Panc1 (cell line): ENCODE measurements at regions not wholly inside any gene's neighbourhood (a gene's known extent, or its start where the extent isn't known, plus 50 kb on each side); places are given as distances from the start of the nearest gene placed in this dataset.

Experiments used
- ATAC-seq: fragments of 200-7000 bp; cut with Tn5 transposase; 2 replicates; pipeline ENCODE4 v1.9.1; 2020; ENCODE audit warnings: mild to moderate bottlenecking, moderate library complexity
- BruUV-seq: library from RNA; stranded (reverse); fragments of 400-500 nt; replicated peaks from 2 replicates; lab custom pipeline; 2021; lab: Mats Ljungman, UMichigan
- CTCF ChIA-PET: fragments of 300-600 bp; sonication (Branson Sonifier 250); formaldehyde crosslinking; loops from one replicate; lab custom pipeline; 2022; ENCODE audit warnings: antibody characterized with exemption; lab: Charles Lee
- POLR2A ChIA-PET: fragments of 300-600 bp; sonication (Branson Sonifier 250); formaldehyde crosslinking; loops from one replicate; lab custom pipeline; 2022; ENCODE audit warnings: antibody characterized with exemption; lab: Charles Lee
- DNase-seq: peaks from one replicate; pipeline ENCODE4 v3.0.0-alpha.2; 2010; ENCODE audit warnings: low read depth, low spot score
- H3K27ac ChIP-seq: 2 replicates; pipeline ENCODE4 v1.5.1; 2011; ENCODE audit warnings: mild to moderate bottlenecking, low read length, inconsistent platforms
- H3K27me3 ChIP-seq: fragments of 200-500 bp; sonication (Bioruptor generic); 2 replicates; pipeline ENCODE4 v1.6.0; 2014; ENCODE audit warnings: low read length, inconsistent platforms; ENCODE audit not compliant: control insufficient read depth, insufficient read depth
- H3K36me3 ChIP-seq: fragments of 200-500 bp; sonication (Bioruptor generic); 2 replicates; pipeline ENCODE4 v1.5.1; 2014; ENCODE audit warnings: inconsistent platforms, mild to moderate bottlenecking, low read length, moderate library complexity; ENCODE audit not compliant: control insufficient read depth, insufficient read depth
- H3K4me1 ChIP-seq: 2 replicates; pipeline ENCODE4 v1.5.1; 2011; ENCODE audit warnings: inconsistent platforms, mild to moderate bottlenecking, low read length, moderate library complexity; ENCODE audit not compliant: control insufficient read depth, insufficient read depth
- H3K4me3 ChIP-seq, 2 experiments: 2 replicates each; pipeline ENCODE4 v1.5.1; 2011 to 2012; ENCODE audit warnings: low read depth in 2 of 2, low read length in 2 of 2, mild to moderate bottlenecking in 2 of 2, inconsistent platforms in 1 of 2, moderate library complexity in 1 of 2
- H3K9me3 ChIP-seq: fragments of 200-500 bp; sonication (Bioruptor generic); 2 replicates; pipeline ENCODE4 v1.5.1; 2014; ENCODE audit warnings: low read depth, mild to moderate bottlenecking, inconsistent platforms, low read length, moderate library complexity; ENCODE audit not compliant: control insufficient read depth, insufficient read depth
- POLR2AphosphoS5 ChIP-seq: IDR thresholded peaks from 2 replicates; pipeline ENCODE4 v1.6.1; 2012; ENCODE audit warnings: mild to moderate bottlenecking, low read depth, low read length, moderate library complexity
- SIN3A ChIP-seq: IDR thresholded peaks from 2 replicates; pipeline ENCODE4 v1.6.1; 2012; ENCODE audit warnings: low read depth, mild to moderate bottlenecking, low read length, moderate library complexity, borderline replicate concordance; ENCODE audit not compliant: insufficient read depth
- TCF7L2 ChIP-seq: IDR thresholded peaks from 2 replicates; pipeline ENCODE4 v1.6.1; 2011; ENCODE audit warnings: mild to moderate bottlenecking, low read depth, low read length, inconsistent platforms
- in situ Hi-C: cut with HindIII; loops from 2 replicates; pipeline ENCODE4 v1.10.0; 2016; ENCODE audit warnings: low sequenced_read_pairs, low pct_unique_long_range_greater_than_20kb
- intact Hi-C: fragments of 100-400 bp; cut with micrococcal nuclease; formaldehyde crosslinking; loops from one replicate; pipeline ENCODE4 v1.10.0; 2022; ENCODE audit not compliant: unreplicated experiment
- TF ChIP-seq, protein P1 (sequence below), 2 experiments: IDR thresholded peaks; 2 replicates each; pipeline ENCODE4 v1.6.1; 2011 to 2012; ENCODE audit warnings: low read depth in 2 of 2, control low read depth in 1 of 2, low read length in 1 of 2, mild to moderate bottlenecking in 1 of 2, moderate library complexity in 1 of 2; ENCODE audit not compliant: insufficient read depth in 1 of 2
- TF ChIP-seq, protein P2 (sequence below): fragments of 450-650 bp; IDR thresholded peaks from 2 replicates; pipeline ENCODE4 v1.5.1; 2017; ENCODE audit warnings: mild to moderate bottlenecking

DNA sequence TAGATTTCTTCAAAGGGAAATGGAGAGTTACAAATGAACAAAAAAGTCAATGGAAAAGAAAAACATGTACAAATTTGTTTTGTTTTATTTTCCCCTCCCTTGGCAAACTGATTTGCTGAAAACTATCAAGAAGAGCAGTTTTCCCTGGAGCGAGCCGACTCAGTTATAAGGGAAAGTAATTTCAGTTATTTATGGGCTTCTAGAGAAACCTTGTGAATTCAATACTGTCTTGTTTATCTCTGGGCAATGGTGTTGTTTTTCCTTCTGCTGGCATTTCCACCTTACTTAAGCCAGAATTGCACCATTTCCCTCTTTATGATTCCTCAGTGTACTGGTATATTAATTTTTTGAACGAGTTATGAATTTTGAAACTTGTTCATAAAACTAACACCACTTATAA lies 1163.6 kb downstream of the CDH12 start:
- H3K27ac ChIP-seq: no peak overlapping the region
- CTCF ChIA-PET: no interaction called here
- TF ChIP-seq, protein P1, sequence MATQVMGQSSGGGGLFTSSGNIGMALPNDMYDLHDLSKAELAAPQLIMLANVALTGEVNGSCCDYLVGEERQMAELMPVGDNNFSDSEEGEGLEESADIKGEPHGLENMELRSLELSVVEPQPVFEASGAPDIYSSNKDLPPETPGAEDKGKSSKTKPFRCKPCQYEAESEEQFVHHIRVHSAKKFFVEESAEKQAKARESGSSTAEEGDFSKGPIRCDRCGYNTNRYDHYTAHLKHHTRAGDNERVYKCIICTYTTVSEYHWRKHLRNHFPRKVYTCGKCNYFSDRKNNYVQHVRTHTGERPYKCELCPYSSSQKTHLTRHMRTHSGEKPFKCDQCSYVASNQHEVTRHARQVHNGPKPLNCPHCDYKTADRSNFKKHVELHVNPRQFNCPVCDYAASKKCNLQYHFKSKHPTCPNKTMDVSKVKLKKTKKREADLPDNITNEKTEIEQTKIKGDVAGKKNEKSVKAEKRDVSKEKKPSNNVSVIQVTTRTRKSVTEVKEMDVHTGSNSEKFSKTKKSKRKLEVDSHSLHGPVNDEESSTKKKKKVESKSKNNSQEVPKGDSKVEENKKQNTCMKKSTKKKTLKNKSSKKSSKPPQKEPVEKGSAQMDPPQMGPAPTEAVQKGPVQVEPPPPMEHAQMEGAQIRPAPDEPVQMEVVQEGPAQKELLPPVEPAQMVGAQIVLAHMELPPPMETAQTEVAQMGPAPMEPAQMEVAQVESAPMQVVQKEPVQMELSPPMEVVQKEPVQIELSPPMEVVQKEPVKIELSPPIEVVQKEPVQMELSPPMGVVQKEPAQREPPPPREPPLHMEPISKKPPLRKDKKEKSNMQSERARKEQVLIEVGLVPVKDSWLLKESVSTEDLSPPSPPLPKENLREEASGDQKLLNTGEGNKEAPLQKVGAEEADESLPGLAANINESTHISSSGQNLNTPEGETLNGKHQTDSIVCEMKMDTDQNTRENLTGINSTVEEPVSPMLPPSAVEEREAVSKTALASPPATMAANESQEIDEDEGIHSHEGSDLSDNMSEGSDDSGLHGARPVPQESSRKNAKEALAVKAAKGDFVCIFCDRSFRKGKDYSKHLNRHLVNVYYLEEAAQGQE (IDR thresholded peaks at IDR 0.05; ENCODE audit: insufficient read depth in 1 of 2, low read depth in 2 of 2, low read length in 1 of 2): no peak
- TF ChIP-seq POLR2AphosphoS5 (no peak), SIN3A (no peak), TCF7L2 (no peak)
- TF ChIP-seq, protein P2, sequence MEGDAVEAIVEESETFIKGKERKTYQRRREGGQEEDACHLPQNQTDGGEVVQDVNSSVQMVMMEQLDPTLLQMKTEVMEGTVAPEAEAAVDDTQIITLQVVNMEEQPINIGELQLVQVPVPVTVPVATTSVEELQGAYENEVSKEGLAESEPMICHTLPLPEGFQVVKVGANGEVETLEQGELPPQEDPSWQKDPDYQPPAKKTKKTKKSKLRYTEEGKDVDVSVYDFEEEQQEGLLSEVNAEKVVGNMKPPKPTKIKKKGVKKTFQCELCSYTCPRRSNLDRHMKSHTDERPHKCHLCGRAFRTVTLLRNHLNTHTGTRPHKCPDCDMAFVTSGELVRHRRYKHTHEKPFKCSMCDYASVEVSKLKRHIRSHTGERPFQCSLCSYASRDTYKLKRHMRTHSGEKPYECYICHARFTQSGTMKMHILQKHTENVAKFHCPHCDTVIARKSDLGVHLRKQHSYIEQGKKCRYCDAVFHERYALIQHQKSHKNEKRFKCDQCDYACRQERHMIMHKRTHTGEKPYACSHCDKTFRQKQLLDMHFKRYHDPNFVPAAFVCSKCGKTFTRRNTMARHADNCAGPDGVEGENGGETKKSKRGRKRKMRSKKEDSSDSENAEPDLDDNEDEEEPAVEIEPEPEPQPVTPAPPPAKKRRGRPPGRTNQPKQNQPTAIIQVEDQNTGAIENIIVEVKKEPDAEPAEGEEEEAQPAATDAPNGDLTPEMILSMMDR: no peak
- H3K4me3 ChIP-seq: no peak overlapping the region
- H3K9me3 ChIP-seq: no peaks in the 10 kb centered on the region
- no TSS peak for BruUV-seq
- no peak for DNase-seq
- H3K36me3 ChIP-seq: no peaks in the 10 kb centered on the region
- H3K4me1 ChIP-seq: no peaks in the 10 kb centered on the region
- in situ Hi-C loops (no loop called here), intact Hi-C loops (no loop called here)
- H3K27me3 ChIP-seq: no peaks in the 10 kb centered on the region
- POLR2A ChIA-PET: no interaction called here
- ATAC-seq: no peak

DNA sequence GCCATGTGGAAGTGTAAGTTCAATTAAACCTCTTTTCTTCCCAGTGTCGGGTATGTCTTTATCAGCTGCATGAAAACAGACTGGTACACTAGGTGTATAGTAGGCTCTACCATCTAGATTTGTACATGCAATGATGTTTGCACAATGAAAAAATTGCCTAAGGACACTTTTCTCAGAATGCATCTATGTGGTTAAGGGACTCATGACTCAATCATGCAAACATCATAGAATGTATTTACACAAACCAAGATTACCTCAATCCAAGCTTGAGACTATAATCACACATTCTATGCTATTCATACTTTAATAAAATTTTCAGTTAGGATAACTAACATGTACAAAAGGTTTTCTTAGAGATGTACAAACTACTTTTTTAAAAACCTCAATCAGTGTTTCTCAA lies 1164.5 kb downstream of the CDH12 start:
- no peaks in the 10 kb centered on the region for H3K4me1 ChIP-seq
- ChIA-PET POLR2A (no interaction called here), CTCF (no interaction called here)
- no peaks in the 10 kb centered on the region for H3K36me3 ChIP-seq
- in situ Hi-C loops: no loop called here
- DNase-seq (no peak), ATAC-seq (no peak)
- TF ChIP-seq TCF7L2 (no peak), SIN3A (no peak), POLR2AphosphoS5 (no peak)
- TF ChIP-seq, protein P2: no peak
- TF ChIP-seq, protein P1 (IDR thresholded peaks at IDR 0.05; ENCODE audit: insufficient read depth in 1 of 2, low read depth in 2 of 2, low read length in 1 of 2): no peak
- no TSS peak for BruUV-seq
- intact Hi-C loops: no loop called here
- no peak overlapping the region for H3K27ac ChIP-seq
- no peak overlapping the region for H3K4me3 ChIP-seq
- H3K9me3 ChIP-seq: no peaks in the 10 kb centered on the region
- no peaks in the 10 kb centered on the region for H3K27me3 ChIP-seq
